ENCODE measurements at regions not wholly inside any gene's neighbourhood (a gene's known extent, or its start where the extent isn't known, plus 50 kb on each side); places are given as distances from the start of the nearest gene placed in this dataset.

DNA sequence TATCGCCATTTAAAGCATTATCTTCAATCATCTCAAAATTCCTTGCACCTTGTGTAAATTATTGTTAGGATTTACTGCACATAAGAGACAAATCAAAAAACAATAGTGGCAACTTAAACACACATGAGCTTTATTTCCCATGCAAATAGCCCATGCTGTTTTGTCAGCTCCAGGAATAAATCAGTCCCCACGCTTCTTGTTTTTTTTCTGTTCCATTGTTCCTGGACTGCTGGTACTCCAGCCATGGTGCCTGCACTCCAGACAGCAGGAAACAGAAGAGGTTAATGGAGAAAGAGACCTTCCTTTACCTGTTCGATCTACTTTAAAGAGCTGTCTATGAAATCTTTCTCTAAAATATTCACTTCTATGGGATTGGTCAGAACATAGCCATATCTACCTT is 1515.7 kb upstream of the TENM3 start:
- Histone ChIP-seq H3K27ac (ENCODE audit: low read depth, low read length) (no peak overlapping the region), H4K20me1 (ENCODE audit: insufficient read depth, low read length) (no peaks in the 10 kb centered on the region), H3K9me3 (ENCODE audit: low read depth, low read length) (no peaks in the 10 kb centered on the region), H2AFZ (ENCODE audit: low read length) (no peak overlapping the region), H3K4me2 (ENCODE audit: insufficient read depth, low read length) (no peak overlapping the region), H3K79me2 (ENCODE audit: insufficient read depth, low read length) (no peaks in the 10 kb centered on the region), H3K27me3 (ENCODE audit: insufficient read depth, low read length) (no peaks in the 10 kb centered on the region), H3K4me3 (ENCODE audit: insufficient read depth, low read length) (no peak overlapping the region), H3K4me1 (ENCODE audit: insufficient read depth, low read length) (no peaks in the 10 kb centered on the region), H3K36me3 (ENCODE audit: insufficient read depth, low read length) (no peaks in the 10 kb centered on the region)
- DNase-seq (ENCODE audit: insufficient read length, low spot score, missing footprints) = no peak
- TF ChIP-seq, protein P1, sequence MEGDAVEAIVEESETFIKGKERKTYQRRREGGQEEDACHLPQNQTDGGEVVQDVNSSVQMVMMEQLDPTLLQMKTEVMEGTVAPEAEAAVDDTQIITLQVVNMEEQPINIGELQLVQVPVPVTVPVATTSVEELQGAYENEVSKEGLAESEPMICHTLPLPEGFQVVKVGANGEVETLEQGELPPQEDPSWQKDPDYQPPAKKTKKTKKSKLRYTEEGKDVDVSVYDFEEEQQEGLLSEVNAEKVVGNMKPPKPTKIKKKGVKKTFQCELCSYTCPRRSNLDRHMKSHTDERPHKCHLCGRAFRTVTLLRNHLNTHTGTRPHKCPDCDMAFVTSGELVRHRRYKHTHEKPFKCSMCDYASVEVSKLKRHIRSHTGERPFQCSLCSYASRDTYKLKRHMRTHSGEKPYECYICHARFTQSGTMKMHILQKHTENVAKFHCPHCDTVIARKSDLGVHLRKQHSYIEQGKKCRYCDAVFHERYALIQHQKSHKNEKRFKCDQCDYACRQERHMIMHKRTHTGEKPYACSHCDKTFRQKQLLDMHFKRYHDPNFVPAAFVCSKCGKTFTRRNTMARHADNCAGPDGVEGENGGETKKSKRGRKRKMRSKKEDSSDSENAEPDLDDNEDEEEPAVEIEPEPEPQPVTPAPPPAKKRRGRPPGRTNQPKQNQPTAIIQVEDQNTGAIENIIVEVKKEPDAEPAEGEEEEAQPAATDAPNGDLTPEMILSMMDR (IDR thresholded peaks at IDR 0.05; ENCODE audit: extremely low read depth, low read depth, low read length) = no peak

DNA sequence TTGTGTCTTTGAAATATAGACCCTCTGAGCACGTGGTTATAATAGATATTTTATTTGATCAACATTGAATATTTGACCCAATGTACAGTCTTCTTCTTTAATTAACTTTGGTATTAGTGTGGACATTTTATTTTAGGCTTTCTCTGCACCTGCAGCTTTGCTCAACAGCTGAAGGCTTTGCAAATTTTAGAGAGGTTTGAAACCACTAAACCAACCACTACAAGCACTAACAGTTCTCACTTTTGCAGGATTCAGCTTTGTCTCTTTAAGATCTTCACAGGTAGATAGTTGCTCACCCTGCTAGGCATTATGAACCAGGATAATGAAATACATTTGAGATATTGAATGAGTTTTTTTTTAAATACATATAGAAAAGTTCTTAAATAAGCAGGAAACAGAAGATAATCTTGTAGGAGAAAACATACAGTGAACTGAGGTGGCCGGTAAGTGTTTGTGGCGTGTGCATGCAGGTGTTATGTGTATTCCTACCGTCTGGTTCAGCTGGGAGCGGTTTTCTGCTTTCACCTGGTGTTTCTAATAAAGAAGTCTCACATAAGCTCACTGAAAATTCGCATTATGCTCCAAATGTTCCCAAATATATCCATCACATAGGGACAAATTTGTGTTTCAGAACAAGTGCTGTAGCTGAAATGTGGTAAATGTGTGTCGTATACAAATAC is 1508.3 kb upstream of the TENM3 start:
- Histone ChIP-seq H3K9me3 (ENCODE audit: low read depth, low read length) (peaks cover 3% of the 10 kb centered on the region), H3K27me3 (ENCODE audit: insufficient read depth, low read length) (no peaks in the 10 kb centered on the region), H3K27ac (ENCODE audit: low read depth, low read length) (no peak overlapping the region), H4K20me1 (ENCODE audit: insufficient read depth, low read length) (no peaks in the 10 kb centered on the region), H3K4me2 (ENCODE audit: insufficient read depth, low read length) (no peak overlapping the region), H2AFZ (ENCODE audit: low read length) (no peak overlapping the region), H3K79me2 (ENCODE audit: insufficient read depth, low read length) (no peaks in the 10 kb centered on the region), H3K36me3 (ENCODE audit: insufficient read depth, low read length) (no peaks in the 10 kb centered on the region), H3K4me3 (ENCODE audit: insufficient read depth, low read length) (no peak overlapping the region), H3K4me1 (ENCODE audit: insufficient read depth, low read length) (no peaks in the 10 kb centered on the region)
- TF ChIP-seq, protein P1 (IDR thresholded peaks at IDR 0.05; ENCODE audit: extremely low read depth, low read depth, low read length) = no peak
- DNase-seq (ENCODE audit: insufficient read length, low spot score, missing footprints) = no peak

DNA sequence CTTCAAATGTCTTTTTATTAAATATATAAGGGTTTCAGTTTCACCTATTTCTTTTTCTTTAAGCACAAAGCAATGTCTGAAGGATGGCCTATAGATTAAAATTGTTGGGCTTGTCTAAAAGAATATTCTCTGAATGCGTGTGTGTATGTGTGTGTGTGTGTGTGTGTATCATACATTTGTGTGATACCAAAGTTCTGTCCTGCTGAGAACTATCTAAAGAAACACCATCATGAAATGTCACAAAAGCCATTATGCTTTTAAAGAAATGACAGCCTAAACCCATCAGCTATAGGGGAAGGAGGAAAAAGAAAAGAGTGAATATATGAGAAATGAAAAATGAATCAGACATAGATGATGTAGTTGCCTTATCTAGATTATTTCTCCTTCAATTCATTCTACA is 1501.5 kb upstream of the TENM3 start:
- Histone ChIP-seq H3K4me2 (ENCODE audit: insufficient read depth, low read length) (no peak overlapping the region), H3K36me3 (ENCODE audit: insufficient read depth, low read length) (no peaks in the 10 kb centered on the region), H3K4me1 (ENCODE audit: insufficient read depth, low read length) (no peaks in the 10 kb centered on the region), H4K20me1 (ENCODE audit: insufficient read depth, low read length) (no peaks in the 10 kb centered on the region), H3K9me3 (ENCODE audit: low read depth, low read length) (peaks cover 3% of the 10 kb centered on the region), H3K4me3 (ENCODE audit: insufficient read depth, low read length) (no peak overlapping the region), H3K27ac (ENCODE audit: low read depth, low read length) (no peak overlapping the region), H2AFZ (ENCODE audit: low read length) (no peak overlapping the region), H3K27me3 (ENCODE audit: insufficient read depth, low read length) (no peaks in the 10 kb centered on the region), H3K79me2 (ENCODE audit: insufficient read depth, low read length) (no peaks in the 10 kb centered on the region)
- DNase-seq (ENCODE audit: insufficient read length, low spot score, missing footprints) = no peak
- TF ChIP-seq, protein P1 (IDR thresholded peaks at IDR 0.05; ENCODE audit: extremely low read depth, low read depth, low read length) = no peak

DNA sequence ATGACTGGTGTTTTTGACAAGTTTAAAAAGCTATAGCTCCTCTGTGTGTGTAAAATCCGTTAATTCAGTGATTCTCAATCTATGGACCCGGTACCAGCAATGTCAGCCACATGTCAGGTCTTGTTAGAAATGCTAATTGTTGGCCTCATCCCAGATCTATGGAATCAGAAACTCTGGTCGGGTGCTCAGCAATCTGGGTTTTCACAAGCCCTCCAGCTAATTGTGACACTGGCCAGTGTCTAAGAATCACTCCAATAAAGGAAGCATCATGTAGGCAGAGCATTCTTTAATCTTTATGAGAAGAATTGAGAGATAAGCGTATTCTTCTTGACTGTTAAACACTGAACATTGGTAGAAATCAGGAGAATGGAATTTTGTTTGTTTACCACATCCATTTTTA is 1498.2 kb upstream of the TENM3 start:
- H2AFZ ChIP-seq (ENCODE audit: low read length) = no peak overlapping the region

More for the DNA sequence above, 1498.2 kb upstream of the TENM3 start:
- H3K4me2 ChIP-seq (ENCODE audit: insufficient read depth, low read length) = no peak overlapping the region
- H3K4me1 ChIP-seq (ENCODE audit: insufficient read depth, low read length) = no peaks in the 10 kb centered on the region
- H3K4me3 ChIP-seq (ENCODE audit: insufficient read depth, low read length) = no peak overlapping the region
- TF ChIP-seq, protein P1 (IDR thresholded peaks at IDR 0.05; ENCODE audit: extremely low read depth, low read depth, low read length) = no peak
- H3K36me3 ChIP-seq (ENCODE audit: insufficient read depth, low read length) = no peaks in the 10 kb centered on the region
- H4K20me1 ChIP-seq (ENCODE audit: insufficient read depth, low read length) = no peaks in the 10 kb centered on the region
- H3K27ac ChIP-seq (ENCODE audit: low read depth, low read length) = no peak overlapping the region
- H3K27me3 ChIP-seq (ENCODE audit: insufficient read depth, low read length) = no peaks in the 10 kb centered on the region
- DNase-seq (ENCODE audit: insufficient read length, low spot score, missing footprints) = no peak
- H3K9me3 ChIP-seq (ENCODE audit: low read depth, low read length) = no peaks in the 10 kb centered on the region
- H3K79me2 ChIP-seq (ENCODE audit: insufficient read depth, low read length) = no peaks in the 10 kb centered on the region
